ENCODE measurements at regions not wholly inside any gene's neighbourhood (a gene's known extent, or its start where the extent isn't known, plus 50 kb on each side); places are given as distances from the start of the nearest gene placed in this dataset.

DNA sequence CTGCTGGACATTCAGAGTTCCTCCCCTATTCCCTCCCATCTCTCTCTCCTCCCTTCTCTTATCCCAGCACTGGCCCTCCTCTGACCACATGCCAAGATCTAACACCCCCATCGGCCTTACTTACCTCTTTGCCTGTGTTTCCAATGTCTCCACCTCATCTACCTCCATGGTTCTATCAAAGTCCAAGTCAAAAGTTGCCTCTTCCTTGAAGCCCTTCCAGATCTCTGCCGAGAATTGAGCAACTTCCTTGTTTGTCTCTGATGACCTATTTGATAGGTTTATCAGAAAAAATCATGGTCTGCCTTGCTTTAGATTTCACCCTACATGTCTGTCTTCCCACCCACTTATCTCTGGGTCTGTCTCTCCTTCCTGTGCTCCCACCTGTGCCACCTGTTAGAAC lies 69.7 kb upstream of the ITGA11 start:
- TF ChIP-seq BHLHE40 (IDR thresholded peaks at IDR 0.05; ENCODE audit: low read depth, low read length) (no peak), CTCF (conservative IDR thresholded peaks at IDR 0.05; ENCODE audit: low read depth, low read length) (no peak), RCOR1 (IDR thresholded peaks at IDR 0.05; ENCODE audit: insufficient replicate concordance, low read length) (no peak), POLR2A (IDR thresholded peaks at IDR 0.05; ENCODE audit: low read depth, low read length) (no peak), RFX5 (IDR thresholded peaks at IDR 0.05; ENCODE audit: low read depth, low read length) (no peak), FOS (IDR thresholded peaks at IDR 0.05; ENCODE audit: low read depth, low read length) (no peak), RAD21 (IDR thresholded peaks at IDR 0.05; ENCODE audit: low read length) (no peak), MAZ (IDR thresholded peaks at IDR 0.05; ENCODE audit: borderline replicate concordance, low read depth, low read length) (no peak), ELK1 (IDR thresholded peaks at IDR 0.05; ENCODE audit: borderline replicate concordance, low read depth, low read length) (no peak), MXI1 (IDR thresholded peaks at IDR 0.05; ENCODE audit: borderline replicate concordance, low read depth, low read length) (no peak)
- TF ChIP-seq, protein P1, sequence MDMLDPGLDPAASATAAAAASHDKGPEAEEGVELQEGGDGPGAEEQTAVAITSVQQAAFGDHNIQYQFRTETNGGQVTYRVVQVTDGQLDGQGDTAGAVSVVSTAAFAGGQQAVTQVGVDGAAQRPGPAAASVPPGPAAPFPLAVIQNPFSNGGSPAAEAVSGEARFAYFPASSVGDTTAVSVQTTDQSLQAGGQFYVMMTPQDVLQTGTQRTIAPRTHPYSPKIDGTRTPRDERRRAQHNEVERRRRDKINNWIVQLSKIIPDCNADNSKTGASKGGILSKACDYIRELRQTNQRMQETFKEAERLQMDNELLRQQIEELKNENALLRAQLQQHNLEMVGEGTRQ (IDR thresholded peaks at IDR 0.05; ENCODE audit: low read depth, low read length) = no peak

All from IMR-90 (cell line).